ENCODE measurements at regions not wholly inside any gene's neighbourhood (a gene's known extent, or its start where the extent isn't known, plus 50 kb on each side); places are given as distances from the start of the nearest gene placed in this dataset.

GRCh38 chr6:25042536-25042935 is 106.8 kb upstream of the RIPOR2 start:
- TF ChIP-seq, protein P1, sequence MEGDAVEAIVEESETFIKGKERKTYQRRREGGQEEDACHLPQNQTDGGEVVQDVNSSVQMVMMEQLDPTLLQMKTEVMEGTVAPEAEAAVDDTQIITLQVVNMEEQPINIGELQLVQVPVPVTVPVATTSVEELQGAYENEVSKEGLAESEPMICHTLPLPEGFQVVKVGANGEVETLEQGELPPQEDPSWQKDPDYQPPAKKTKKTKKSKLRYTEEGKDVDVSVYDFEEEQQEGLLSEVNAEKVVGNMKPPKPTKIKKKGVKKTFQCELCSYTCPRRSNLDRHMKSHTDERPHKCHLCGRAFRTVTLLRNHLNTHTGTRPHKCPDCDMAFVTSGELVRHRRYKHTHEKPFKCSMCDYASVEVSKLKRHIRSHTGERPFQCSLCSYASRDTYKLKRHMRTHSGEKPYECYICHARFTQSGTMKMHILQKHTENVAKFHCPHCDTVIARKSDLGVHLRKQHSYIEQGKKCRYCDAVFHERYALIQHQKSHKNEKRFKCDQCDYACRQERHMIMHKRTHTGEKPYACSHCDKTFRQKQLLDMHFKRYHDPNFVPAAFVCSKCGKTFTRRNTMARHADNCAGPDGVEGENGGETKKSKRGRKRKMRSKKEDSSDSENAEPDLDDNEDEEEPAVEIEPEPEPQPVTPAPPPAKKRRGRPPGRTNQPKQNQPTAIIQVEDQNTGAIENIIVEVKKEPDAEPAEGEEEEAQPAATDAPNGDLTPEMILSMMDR (IDR thresholded peaks at IDR 0.05) = no peak
- no peak for TF ChIP-seq POLR2A (IDR thresholded peaks at IDR 0.05)
